Loucy (cell line): ENCODE measurements at regions not wholly inside any gene's neighbourhood (a gene's known extent, or its start where the extent isn't known, plus 50 kb on each side); places are given as distances from the start of the nearest gene placed in this dataset.

ENCODE experiments used
- CTCF ChIP-seq: fragments of 200-600 bp; sonication (generic); conservative IDR thresholded peaks from 2 replicates; pipeline ENCODE4 v1.5.1; 2014; ENCODE audit warnings: mild to moderate bottlenecking, antibody characterized with exemption, low read length
- EZH2phosphoT487 ChIP-seq: fragments of 200-600 bp; IDR thresholded peaks from 2 replicates; pipeline ENCODE4 v1.6.1; 2018; ENCODE audit warnings: antibody characterized with exemption, mild to moderate bottlenecking, moderate library complexity, borderline replicate concordance

- TF ChIP-seq CTCF (no peak), EZH2phosphoT487 (no peak)
Measured at GRCh38 chr14:43671716-43672485, 835.2 kb downstream of the FSCB start.
